SK-N-MC (cell line): ENCODE measurements at regions not wholly inside any gene's neighbourhood (a gene's known extent, or its start where the extent isn't known, plus 50 kb on each side); places are given as distances from the start of the nearest gene placed in this dataset.
"Not testable (repeated sequence)": the region's sequence is repeated elsewhere in the genome, so short reads cannot be mapped to it uniquely, and the experiment has no call there.

Experiments used
- EZH2 ChIP-seq: fragments of 200-600 bp; sonication (generic); IDR thresholded peaks from one replicate; pipeline ENCODE4 v1.6.1; 2017; ENCODE audit warnings: antibody characterized with exemption
- POLR2AphosphoS5 ChIP-seq: IDR thresholded peaks from 2 replicates; pipeline ENCODE4 v1.6.1; 2012; ENCODE audit warnings: mild to moderate bottlenecking, low read depth, low read length, borderline replicate concordance

GRCh38 chr11:82181796-82182195 is 551.9 kb downstream of the FAM181B start:
- not testable (repeated sequence) for TF ChIP-seq POLR2AphosphoS5, EZH2
